GM21360 (cell line): ENCODE measurements at regions not wholly inside any gene's neighbourhood (a gene's known extent, or its start where the extent isn't known, plus 50 kb on each side); places are given as distances from the start of the nearest gene placed in this dataset.

ENCODE experiments used
- ATAC-seq: cut with Tn5 transposase; IDR thresholded peaks from one replicate; pipeline ENCODE4 v1.9.1; 2021; ENCODE audit warnings: mild to moderate bottlenecking, moderate library complexity; ENCODE audit not compliant: unreplicated experiment

GRCh38 chr5:3943859-3944258 lies 348.2 kb downstream of the IRX1 start:
- no peak for ATAC-seq

- no peak for ATAC-seq
These were observed 349.3 kb downstream of the IRX1 start for GRCh38 chr5:3944930-3945329.

GRCh38 chr5:3948838-3949237 lies 353.2 kb downstream of the IRX1 start:
- no peak for ATAC-seq

- no peak for ATAC-seq
These were observed 358.6 kb downstream of the IRX1 start for GRCh38 chr5:3954199-3954598.

GRCh38 chr5:3954633-3955032 lies 359.0 kb downstream of the IRX1 start:
- no peak for ATAC-seq

- ATAC-seq: no peak
These were observed 362.0 kb downstream of the IRX1 start for GRCh38 chr5:3957658-3958057.

GRCh38 chr5:3958389-3958788 lies 362.8 kb downstream of the IRX1 start:
- ATAC-seq: no peak

GRCh38 chr5:3962113-3962512 lies 366.5 kb downstream of the IRX1 start:
- ATAC-seq: no peak

- ATAC-seq: no peak
These were observed 368.0 kb downstream of the IRX1 start for GRCh38 chr5:3963652-3964051.

GRCh38 chr5:3980156-3980555 lies 384.5 kb downstream of the IRX1 start:
- no peak for ATAC-seq

- no peak for ATAC-seq
These were observed 392.2 kb downstream of the IRX1 start for GRCh38 chr5:3987867-3988266.

- ATAC-seq: no peak
These were observed 398.3 kb downstream of the IRX1 start for GRCh38 chr5:3993856-3994473.

GRCh38 chr5:3994628-3995027 lies 399.0 kb downstream of the IRX1 start:
- no peak for ATAC-seq

GRCh38 chr5:3995954-3996619 lies 400.5 kb downstream of the IRX1 start:
- ATAC-seq: no peak

GRCh38 chr5:3996707-3997336 lies 401.2 kb downstream of the IRX1 start:
- ATAC-seq: no peak

GRCh38 chr5:3997670-3998069 lies 402.0 kb downstream of the IRX1 start:
- ATAC-seq: no peak

GRCh38 chr5:3999929-4000328 lies 404.3 kb downstream of the IRX1 start:
- no peak for ATAC-seq

GRCh38 chr5:4001004-4001403 lies 405.4 kb downstream of the IRX1 start:
- ATAC-seq: no peak

- no peak for ATAC-seq
These were observed 406.3 kb downstream of the IRX1 start for GRCh38 chr5:4001758-4002533.

GRCh38 chr5:4005335-4005734 lies 409.7 kb downstream of the IRX1 start:
- ATAC-seq: no peak

GRCh38 chr5:4007001-4007400 lies 411.4 kb downstream of the IRX1 start:
- ATAC-seq: no peak

- no peak for ATAC-seq
These were observed 416.3 kb downstream of the IRX1 start for GRCh38 chr5:4011943-4012342.
